NCI-H2171 (cell line): ENCODE measurements at regions not wholly inside any gene's neighbourhood (a gene's known extent, or its start where the extent isn't known, plus 50 kb on each side); places are given as distances from the start of the nearest gene placed in this dataset.
A peak's percentile ranks its signal among the peaks of the same experiment; 100 is the strongest.

Experiments used
- DNase-seq: peaks from one replicate; lab custom pipeline; 2025; lab: John Stamatoyannopoulos, UW

- no peak for DNase-seq
These were observed 276.3 kb upstream of the PARD3B start for GRCh38 chr2:204268971-204269370.

GRCh38 chr2:204272089-204272488 lies 273.2 kb upstream of the PARD3B start:
- no peak for DNase-seq

DNA sequence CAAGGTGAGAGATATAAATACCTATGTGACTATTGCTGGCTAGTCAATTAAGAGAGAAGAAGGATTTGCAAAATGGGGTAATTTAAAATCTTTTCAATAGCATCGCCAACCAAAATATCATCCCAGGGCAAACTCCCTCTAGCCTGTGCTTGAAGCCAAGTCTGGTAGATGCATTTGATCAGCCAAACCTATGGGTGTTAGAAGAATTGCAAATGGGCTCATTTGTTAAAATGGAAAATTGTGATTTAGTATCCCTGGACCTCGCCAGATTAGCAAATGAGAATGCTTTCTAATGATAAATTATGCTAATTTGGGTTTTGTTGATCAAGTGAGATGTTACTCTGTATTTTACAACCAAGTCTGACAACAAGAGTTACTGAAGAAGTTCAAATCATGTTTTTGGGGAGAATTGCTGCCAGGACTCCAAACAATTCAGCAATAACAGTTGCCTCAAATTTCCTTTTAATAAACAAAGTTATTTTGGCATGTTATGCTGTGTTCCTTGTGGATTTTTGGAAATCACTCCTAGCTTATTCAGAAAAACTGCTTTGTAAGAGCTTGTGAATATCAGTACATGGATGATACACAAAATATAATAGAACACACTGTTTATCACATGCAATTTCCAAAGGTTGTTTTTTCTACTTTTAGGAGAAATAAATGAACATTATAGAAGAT lies 272.5 kb upstream of the PARD3B start:
- DNase-seq = no peak

- no peak for DNase-seq
These were observed 270.8 kb upstream of the PARD3B start for GRCh38 chr2:204274429-204274828.

- DNase-seq = no peak
These were observed 270.3 kb upstream of the PARD3B start for GRCh38 chr2:204274991-204275390.

DNA sequence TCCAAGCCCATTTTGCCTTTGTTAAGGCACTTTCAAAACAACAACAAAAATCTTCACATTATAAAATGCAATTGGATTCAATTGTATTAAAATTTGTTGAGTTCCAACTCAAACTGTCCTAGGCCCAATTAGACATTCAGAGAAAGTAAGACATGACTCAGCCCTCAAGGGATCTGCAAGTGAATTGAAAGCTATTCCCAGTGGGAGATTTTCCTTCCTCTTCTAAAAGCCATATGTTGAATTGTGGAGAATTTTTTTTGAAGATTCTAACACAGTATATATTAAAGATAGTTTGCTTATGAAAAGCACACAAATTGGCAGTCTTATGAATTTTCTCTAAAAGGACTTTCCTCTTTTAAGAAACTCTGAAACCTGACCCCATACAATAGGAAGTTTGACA lies 268.0 kb upstream of the PARD3B start:
- peak; percentile 43 for DNase-seq

DNA sequence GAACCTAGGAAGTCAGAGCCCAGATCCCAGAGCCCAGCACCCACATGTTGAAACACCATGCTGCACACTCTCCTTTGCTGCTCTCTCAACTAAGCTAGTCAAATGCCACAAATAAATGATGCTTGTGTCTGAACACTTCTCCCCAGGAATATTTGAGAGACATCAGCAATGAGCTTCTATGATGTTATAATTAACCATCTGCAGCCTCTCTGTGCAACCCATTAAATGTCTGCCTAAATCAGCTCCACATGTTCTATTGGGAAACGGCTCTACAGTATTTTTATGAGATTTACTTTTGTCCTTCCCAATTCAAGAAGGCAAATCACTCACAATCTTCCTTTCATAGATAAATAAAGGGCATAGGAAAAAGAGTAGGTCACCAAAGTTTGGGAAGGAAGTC lies 266.8 kb upstream of the PARD3B start:
- DNase-seq = no peak

DNA sequence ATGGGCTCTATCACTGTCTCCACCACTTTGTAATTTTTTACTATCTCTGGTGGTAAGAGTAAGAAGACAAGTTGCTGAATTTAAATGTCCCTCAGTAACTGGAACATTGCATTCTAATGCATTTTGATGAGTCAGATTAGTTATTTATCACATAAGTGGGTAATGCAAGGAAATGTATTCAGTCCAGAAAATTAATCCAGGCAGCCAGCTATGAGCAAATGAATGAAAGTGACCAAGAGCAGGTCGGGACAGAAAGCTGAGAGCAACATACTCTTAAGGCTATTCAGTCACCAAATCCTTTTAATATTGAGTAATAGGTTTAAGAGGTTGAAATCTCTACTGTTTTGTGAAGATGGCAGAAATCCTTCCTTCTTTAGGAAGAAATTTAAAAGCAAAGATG lies 265.5 kb upstream of the PARD3B start:
- no peak for DNase-seq

DNA sequence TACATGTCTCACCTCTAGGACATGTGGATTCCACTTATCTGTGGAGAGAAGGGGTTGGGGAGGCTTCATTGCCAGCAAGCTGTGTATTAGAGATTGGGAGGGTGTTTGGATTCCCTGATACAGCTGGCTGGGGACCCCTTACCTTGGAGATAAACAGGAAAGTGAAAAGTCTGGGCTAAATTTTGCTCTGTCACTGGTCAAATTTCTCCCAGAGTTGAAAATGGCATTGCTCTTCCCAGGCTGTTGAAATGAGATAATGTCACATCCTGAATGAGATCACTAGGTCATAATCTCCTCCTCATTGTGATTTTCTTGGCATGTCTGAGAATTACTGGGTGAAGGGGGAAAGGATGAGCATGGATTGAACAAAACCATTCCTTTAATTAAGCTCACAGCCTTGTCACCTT lies 265.0 kb upstream of the PARD3B start:
- no peak for DNase-seq

DNA sequence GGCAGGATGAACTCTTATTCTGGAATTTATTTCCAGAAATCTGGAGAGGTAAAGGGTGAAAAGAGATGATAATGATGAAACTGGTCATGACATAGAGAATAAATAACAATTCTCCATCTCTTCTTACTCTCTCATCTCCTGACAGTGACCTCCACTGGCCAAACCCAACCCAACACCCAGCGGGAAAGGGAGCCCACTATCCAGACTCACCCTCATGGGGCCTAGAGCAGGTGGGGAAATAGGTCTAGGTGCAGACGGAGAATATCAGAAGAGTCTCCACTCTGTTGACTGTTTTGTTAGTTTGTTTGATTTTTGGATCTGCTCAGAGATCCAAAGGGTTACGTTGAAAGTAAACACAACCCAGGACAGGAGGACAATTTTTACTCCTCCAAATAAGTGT lies 263.2 kb upstream of the PARD3B start:
- DNase-seq = no peak

GRCh38 chr2:204282525-204282924 lies 262.8 kb upstream of the PARD3B start:
- no peak for DNase-seq

DNA sequence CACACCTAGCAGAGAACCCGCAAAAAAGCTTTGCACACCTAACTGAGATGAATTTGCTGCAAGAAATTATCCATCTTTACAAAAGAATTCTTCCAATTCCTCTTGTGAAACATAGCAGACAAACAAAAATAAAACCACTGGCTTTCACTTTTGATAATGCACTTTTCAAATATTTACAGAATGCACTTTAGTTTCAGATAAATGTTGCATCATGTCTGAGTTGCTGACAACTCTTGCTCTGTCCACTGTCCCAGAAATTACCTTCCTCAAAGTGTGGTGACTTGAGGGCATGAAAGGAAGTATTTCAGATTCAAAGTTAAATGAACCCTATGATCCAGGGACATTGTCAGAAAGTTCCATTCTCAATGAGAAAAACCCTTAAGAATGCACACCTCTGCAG lies 256.2 kb upstream of the PARD3B start:
- DNase-seq = no peak

DNA sequence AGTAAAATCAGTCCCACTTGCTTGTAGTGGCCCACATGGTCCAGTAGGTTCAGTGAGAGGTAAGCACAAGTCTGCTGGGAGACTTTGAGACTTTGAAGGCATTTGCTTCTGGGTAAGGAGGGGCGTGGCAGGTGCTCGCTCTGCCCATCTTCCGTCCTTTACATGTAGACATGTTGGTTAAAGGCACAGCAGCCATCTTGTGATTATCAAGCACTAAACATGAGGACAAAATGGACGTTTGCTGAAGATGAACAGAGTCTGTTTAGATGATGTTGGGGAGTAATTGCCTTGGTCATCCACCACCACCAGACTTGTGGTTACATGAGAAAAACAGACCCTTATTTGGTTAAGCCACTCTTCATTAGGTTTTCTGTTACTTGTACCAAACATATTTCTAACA lies 252.8 kb upstream of the PARD3B start:
- DNase-seq = no peak

GRCh38 chr2:204293884-204294747 lies 251.2 kb upstream of the PARD3B start:
- no peak for DNase-seq

- DNase-seq = no peak
These were observed 246.9 kb upstream of the PARD3B start for GRCh38 chr2:204298404-204298803.

GRCh38 chr2:204299766-204300165 lies 245.5 kb upstream of the PARD3B start:
- DNase-seq = no peak

GRCh38 chr2:204306667-204307066 lies 238.6 kb upstream of the PARD3B start:
- DNase-seq = no peak

- DNase-seq = no peak
These were observed 233.2 kb upstream of the PARD3B start for GRCh38 chr2:204312105-204312504.

DNA sequence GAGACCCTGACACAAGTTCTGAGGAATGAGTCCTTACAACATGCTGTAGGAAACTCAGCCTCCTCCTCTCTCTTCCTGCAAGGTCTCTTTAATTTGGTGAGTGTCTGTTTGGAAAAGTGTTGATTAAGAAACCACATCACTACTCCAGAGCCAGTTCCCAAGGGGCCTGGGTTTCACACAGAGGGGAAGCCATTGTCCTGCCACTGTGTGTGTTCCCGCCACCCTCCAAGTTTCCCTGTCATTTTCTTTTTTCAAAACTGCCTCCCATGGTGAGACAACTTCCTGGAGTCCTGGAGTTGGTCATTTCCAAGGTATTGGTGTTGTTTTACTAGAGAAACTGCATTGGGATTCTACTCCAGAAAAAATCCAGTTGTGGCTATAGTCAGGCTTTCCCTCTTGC lies 232.0 kb upstream of the PARD3B start:
- no peak for DNase-seq

DNA sequence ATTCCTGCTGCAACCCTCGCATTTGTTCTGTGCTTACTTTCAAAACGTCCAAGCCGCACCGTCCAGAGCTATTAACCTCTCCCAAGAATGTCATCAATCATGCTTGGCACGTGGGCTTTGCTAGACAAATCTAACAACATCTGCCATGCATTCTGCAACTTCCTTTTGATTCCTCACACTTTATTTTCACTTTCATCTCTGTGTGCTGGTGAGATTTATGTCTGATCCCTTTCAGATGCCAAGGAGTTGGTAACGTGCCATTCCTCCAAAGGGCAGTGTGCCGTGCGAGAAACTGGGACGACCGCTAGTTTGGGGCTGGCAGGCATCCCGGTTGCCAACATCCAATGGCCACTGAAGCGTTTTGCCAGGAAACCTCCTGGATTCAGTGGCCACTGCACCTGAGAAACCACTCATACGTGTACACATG lies 230.0 kb upstream of the PARD3B start:
- DNase-seq = peak; percentile 20

DNA sequence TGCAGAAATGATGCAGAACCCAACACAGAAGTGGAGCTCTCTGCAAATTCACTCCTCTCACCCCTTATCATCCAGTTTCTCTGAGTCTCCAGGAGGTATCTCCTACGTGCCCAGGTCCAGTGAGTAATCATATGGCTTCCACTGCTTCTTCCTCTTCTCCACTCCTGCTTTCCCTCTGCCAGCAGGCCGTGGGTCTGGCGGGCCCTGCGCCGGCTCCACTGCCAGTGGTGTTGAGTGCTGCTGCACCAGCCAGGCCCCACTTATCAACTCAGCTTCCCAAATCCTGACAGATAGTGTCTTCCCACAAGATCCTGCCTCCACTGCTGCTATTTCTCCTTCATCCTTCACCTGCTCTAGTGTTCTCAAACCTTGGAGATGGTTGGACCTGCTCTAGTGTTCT lies 227.6 kb upstream of the PARD3B start:
- DNase-seq = no peak

- no peak for DNase-seq
These were observed 224.1 kb upstream of the PARD3B start for GRCh38 chr2:204321027-204321800.
